GM12874 (cell line): ENCODE measurements at regions not wholly inside any gene's neighbourhood (a gene's known extent, or its start where the extent isn't known, plus 50 kb on each side); places are given as distances from the start of the nearest gene placed in this dataset.

ENCODE experiments used
- CTCF ChIP-seq: IDR thresholded peaks from 2 replicates; pipeline ENCODE4 v1.5.1; 2011; ENCODE audit warnings: low read depth, mild to moderate bottlenecking, control low read depth, low read length, moderate library complexity; ENCODE audit not compliant: insufficient read depth

- TF ChIP-seq CTCF, result no peak
Measured at GRCh38 chr13:85887406-85887805, 88.2 kb upstream of the SLITRK6 start.

GRCh38 chr13:85879014-85879413 lies 79.8 kb upstream of the SLITRK6 start:
- no peak for TF ChIP-seq CTCF

GRCh38 chr13:85864963-85865530 lies 65.8 kb upstream of the SLITRK6 start:
- TF ChIP-seq CTCF, result peak; percentile 16; the same call in 1 of the 2 replicates

GRCh38 chr13:85853901-85854663 lies 54.9 kb upstream of the SLITRK6 start:
- TF ChIP-seq CTCF, result no peak

GRCh38 chr13:85853161-85853894 lies 54.1 kb upstream of the SLITRK6 start:
- no peak for TF ChIP-seq CTCF
